NOMO-1 treated with DMSO at 0.1 percent for 48 hours (cell line): ENCODE measurements at regions not wholly inside any gene's neighbourhood (a gene's known extent, or its start where the extent isn't known, plus 50 kb on each side); places are given as distances from the start of the nearest gene placed in this dataset.
"Not testable (repeated sequence)": the region's sequence is repeated elsewhere in the genome, so short reads cannot be mapped to it uniquely, and the experiment has no call there.

Source experiments
- DNase-seq: peaks from one replicate; lab custom pipeline; 2025; ENCODE audit not compliant: unreplicated experiment; lab: John Stamatoyannopoulos, UW

GRCh38 chr3:94483403-94483802 lies 420.5 kb downstream of the NSUN3 start:
- DNase-seq = no peak

DNA sequence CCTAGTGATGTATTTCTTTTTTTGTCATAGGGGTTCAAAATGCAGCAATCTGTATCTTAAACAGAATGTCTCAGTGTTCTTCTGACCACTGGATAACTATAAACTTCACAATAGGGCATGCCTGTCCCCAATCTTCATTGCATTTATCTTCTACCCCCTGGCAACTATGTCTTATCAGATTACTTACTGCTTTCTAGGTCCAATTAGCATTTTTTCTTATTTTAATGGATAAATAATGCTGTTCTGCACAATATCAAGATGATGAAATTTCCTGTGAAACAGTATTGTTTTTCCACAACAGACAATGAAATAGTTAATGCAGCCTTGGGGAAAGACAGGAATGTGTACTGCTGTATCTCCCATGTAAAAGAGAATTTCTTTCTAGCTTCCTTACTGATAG lies 432.1 kb downstream of the NSUN3 start:
- no peak for DNase-seq

DNA sequence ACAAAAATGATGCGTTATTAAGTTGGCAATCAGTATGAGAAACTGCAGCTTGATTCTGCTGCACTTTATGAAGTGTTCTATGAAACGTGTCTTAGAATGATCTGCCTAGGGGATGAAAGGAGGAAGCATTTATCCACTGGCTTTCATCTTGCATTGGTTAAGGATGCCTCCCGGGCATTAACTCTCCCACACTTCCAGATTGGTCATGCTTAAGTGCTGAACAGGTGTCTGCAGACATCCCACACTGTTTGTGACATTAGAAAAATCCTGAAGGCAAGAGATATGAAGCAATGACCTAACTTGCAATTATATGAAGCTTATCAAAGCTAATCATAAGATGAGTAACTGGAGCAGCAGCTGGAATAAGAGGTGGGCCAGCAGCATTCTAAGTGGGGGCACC lies 437.3 kb downstream of the NSUN3 start:
- no peak for DNase-seq

- not testable (repeated sequence) for DNase-seq
Measured at GRCh38 chr3:94507354-94507753, 444.5 kb downstream of the NSUN3 start.

GRCh38 chr3:94512876-94513275 lies 450.0 kb downstream of the NSUN3 start:
- no peak for DNase-seq

DNA sequence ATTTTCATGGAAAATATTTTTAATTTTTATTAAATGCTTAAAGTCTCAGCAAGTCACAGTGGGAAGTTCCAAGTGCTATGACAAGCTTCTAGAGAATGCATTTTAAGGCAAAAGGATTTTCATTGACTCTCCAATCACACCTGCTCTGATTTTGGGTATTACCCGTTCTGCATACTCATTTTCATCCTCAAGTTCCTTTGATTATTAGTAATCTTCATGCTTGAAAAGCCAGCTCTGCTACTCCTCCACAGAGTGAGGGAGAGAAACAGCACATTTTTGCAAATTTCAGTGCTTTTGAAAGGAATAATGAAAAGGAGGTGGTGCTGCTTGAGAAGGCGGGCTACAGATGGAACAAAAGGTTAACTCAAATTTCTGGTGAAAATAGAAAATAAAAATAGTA lies 450.7 kb downstream of the NSUN3 start:
- DNase-seq = no peak

DNA sequence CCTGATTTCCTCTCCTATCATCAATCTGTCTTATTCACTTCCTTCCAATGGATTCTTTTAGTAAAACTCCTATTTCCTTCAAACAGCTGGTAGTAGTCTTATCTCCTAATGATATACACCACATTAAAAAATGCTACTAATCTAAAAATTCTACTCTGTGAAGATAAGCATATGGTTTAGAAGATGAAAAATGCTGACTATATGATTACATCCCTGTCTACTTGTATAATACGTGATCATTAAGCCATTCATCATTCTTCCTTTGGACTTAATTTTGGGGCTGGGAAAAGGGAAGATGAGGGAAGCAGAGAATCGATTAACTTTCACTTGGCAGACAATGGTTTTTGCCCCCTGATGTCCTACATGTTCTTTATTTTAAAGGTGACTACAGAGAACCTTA lies 453.1 kb downstream of the NSUN3 start:
- no peak for DNase-seq

DNA sequence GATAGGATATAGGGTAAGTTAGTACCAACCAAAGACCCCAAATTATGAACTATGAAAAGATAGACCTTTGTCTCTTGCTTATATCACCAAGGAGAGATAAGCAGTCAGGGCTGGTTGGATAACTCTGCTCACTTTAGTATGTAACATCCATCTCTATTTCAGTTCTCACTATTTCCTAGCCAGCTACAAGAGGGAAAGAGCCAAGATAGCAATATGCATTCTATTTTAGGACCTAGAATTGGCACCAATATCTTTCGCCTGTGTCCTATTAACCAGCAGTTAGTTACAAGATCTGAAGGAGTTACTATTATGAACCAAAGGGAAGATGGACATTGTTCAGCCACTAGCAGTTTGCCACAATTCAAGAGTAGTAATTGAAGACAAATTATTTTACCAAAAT lies 457.5 kb downstream of the NSUN3 start:
- DNase-seq = no peak

- no peak for DNase-seq
Measured at GRCh38 chr3:94522488-94522887, 459.6 kb downstream of the NSUN3 start.

DNA sequence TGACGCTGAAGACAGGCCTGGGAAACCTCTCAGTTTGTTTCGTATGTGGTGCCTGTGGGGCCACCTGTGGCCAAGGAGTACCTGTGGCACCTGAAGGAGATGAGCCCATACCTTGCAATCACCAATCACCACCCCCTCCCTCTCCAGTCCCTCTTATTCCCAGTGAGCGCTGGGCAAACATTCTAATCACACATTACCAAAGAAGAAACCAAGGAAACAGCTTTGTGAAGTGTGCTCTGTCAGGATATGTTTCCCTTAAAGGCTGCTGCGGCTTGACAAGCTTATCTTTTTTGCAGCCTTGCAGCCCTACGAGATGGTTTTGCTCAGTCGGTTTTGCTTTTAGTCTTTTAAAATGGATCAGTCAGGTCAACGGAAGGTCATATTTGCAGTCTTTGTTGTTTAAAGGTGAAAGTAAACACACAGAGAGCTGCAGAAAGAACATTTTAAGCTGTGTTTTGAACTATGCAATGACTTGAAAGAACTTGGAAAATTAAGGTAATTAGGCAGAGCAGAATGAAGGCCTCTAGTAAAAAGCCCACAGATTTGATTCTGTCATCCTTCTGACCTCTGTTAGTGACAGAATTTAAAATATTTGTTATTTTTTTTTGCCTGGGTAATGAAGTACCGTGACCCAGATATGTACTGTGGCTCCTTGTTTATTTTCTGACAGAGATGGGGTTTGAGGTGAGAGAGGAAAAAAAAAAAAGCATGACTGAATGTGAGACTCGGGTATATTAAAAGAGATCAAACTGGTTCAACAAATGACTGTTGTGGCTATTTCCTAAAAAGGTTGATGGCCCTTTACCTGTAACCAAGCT lies 461.4 kb downstream of the NSUN3 start:
- no peak for DNase-seq

DNA sequence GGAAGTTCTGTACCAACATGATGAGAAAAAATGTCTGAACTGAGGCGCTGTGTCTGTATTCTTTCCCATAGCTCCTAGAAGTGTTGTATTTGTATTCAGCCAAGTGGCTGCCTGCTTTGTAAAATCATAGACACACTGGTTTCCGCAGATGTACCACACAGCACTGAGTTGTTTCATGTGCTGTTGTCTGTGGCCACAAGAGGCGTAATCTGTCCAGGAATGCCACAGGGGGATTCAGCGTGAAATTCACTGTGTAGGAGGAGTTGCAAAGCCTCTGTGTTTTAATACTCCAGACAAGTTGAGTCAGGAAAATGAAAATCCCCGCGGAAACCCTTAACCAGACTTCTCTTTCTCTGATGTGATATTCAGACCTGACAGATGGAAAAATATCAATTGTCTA lies 462.2 kb downstream of the NSUN3 start:
- no peak for DNase-seq

GRCh38 chr3:94529816-94530215 lies 467.0 kb downstream of the NSUN3 start:
- DNase-seq = no peak

GRCh38 chr3:94532951-94533350 lies 470.1 kb downstream of the NSUN3 start:
- no peak for DNase-seq

- no peak for DNase-seq
Measured at GRCh38 chr3:94539937-94540336, 477.1 kb downstream of the NSUN3 start.

- DNase-seq = no peak
Measured at GRCh38 chr3:94543161-94543560, 480.3 kb downstream of the NSUN3 start.

DNA sequence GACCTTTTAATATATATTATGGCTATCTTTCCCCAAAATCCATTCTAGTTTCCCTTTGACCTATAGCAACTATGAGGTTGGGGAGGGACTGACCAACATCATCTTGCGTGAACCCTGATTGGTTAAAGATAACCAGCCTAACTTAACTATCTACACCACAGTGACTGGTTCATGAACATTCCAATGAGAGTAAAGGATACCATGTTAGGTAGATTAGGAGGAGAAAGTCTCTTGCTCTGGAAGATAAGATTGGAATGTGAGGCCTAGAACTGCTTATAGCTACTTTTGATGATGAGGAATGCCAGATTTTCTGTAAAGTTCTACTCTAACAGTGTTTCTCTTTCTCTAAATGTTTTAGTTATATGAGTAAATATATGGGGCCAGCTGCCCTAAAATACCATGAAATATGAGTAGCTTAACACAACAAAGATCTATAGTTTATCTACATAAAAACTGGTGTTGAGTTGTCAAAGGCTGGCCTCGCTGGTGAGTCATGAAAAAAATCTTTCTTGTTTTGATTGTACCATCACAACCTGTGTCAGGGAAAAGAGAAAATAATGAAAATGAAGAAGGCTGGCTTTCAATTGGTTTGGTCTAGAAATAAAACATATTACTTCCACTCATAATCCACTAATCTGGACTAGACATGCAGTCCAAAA lies 481.4 kb downstream of the NSUN3 start:
- DNase-seq = no peak

GRCh38 chr3:94548581-94549316 lies 485.9 kb downstream of the NSUN3 start:
- no peak for DNase-seq

- DNase-seq = no peak
Measured at GRCh38 chr3:94561094-94561493, 498.2 kb downstream of the NSUN3 start.

DNA sequence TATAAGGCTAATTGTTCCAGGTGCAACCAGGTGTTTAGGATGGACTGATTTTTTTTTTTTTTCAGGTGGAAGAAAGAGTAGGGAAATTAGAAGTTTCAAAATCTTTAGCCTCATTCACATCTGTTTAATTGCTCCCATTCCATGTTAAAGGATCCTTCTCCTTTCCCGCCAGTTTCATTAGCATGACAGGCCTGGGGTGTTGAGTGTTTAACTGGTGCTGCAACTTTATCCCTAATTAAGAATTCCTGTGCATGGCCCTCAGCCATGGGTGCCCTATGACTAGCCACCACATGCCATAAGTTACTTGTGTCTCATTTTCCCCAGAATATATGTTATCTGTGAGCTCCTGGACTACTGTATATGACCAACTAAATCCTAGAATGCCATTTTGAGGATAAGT lies 501.4 kb downstream of the NSUN3 start:
- no peak for DNase-seq

DNA sequence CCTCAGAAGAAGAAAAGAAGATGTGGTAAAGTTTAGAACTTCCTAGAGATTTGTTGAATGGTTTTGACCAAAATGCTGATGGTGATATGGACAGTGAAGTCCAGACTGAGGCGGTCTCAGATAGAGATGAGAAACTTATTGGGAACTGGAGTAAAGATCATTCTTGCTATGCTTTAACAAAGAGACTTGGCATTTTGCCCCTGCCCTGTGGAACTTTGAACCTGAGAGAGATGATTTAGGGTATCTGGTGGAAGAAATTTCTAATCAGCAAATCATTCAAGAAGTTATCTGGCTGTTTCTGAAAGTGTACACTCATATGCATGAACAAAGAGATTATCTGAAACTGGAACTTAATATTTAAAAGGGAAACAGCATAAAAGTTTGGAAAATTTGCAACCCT lies 505.2 kb downstream of the NSUN3 start:
- no peak for DNase-seq

DNA sequence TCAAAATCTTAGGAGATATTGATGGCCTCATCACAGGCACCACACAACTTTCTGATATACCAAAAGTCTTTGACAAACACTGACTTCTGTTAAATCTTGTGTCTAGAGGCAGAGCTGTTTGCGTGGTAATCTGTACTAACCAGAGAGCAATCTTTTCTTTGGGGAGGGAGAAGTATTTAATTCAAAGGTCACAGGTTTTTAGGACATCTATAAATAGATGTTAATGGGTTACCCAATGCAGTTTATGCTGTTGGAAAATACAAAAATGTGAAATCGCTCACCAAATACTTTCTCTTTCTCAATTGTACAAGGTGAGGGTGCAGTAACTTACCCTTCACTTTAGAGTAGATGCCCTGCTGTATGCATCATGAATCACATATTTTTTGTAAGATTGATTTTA lies 510.5 kb downstream of the NSUN3 start:
- DNase-seq = no peak

GRCh38 chr3:94587291-94587690 lies 524.4 kb downstream of the NSUN3 start:
- DNase-seq = no peak
